ENCODE measurements at regions not wholly inside any gene's neighbourhood (a gene's known extent, or its start where the extent isn't known, plus 50 kb on each side); places are given as distances from the start of the nearest gene placed in this dataset.

- DNase-seq = no peak
These were observed 210.9 kb downstream of the LTN1 start for GRCh38 chr21:28781602-28782276.

GRCh38 chr21:28779914-28780313, 212.8 kb downstream of the LTN1 start:
- DNase-seq = no peak

- DNase-seq = no peak
These were observed 216.4 kb downstream of the LTN1 start for GRCh38 chr21:28776251-28776650.

- no peak for DNase-seq
These were observed 217.6 kb downstream of the LTN1 start for GRCh38 chr21:28775071-28775470.

- no peak for DNase-seq
These were observed 219.6 kb downstream of the LTN1 start for GRCh38 chr21:28773036-28773435.

- no peak for DNase-seq
These were observed 220.7 kb downstream of the LTN1 start for GRCh38 chr21:28771790-28772501.

- no peak for DNase-seq
These were observed 221.6 kb downstream of the LTN1 start for GRCh38 chr21:28770867-28771661.

- no peak for DNase-seq
These were observed 223.0 kb downstream of the LTN1 start for GRCh38 chr21:28769683-28770082.

GRCh38 chr21:28768753-28769152, 223.9 kb downstream of the LTN1 start:
- no peak for DNase-seq

- DNase-seq = no peak
These were observed 225.2 kb downstream of the LTN1 start for GRCh38 chr21:28767523-28767922.

- DNase-seq = no peak
These were observed 228.8 kb downstream of the LTN1 start for GRCh38 chr21:28763809-28764418.

- no peak for DNase-seq
These were observed 230.3 kb downstream of the LTN1 start for GRCh38 chr21:28762357-28762735.

- no peak for DNase-seq
These were observed 230.9 kb downstream of the LTN1 start for GRCh38 chr21:28761674-28762356.

GRCh38 chr21:28758883-28759242, 233.8 kb downstream of the LTN1 start:
- DNase-seq = no peak

GRCh38 chr21:28758042-28758882, 234.4 kb downstream of the LTN1 start:
- no peak for DNase-seq

- DNase-seq = no peak
These were observed 237.8 kb downstream of the LTN1 start for GRCh38 chr21:28754862-28755261.

GRCh38 chr21:28754127-28754611, 238.5 kb downstream of the LTN1 start:
- DNase-seq = no peak

- DNase-seq = no peak
These were observed 240.5 kb downstream of the LTN1 start for GRCh38 chr21:28752131-28752530.

GRCh38 chr21:28751176-28751575, 241.5 kb downstream of the LTN1 start:
- DNase-seq = no peak

- DNase-seq = no peak
These were observed 242.1 kb downstream of the LTN1 start for GRCh38 chr21:28750565-28750964.

- DNase-seq = no peak
These were observed 243.1 kb downstream of the LTN1 start for GRCh38 chr21:28749536-28749935.

- no peak for DNase-seq
These were observed 245.2 kb downstream of the LTN1 start for GRCh38 chr21:28747464-28747863.
